ENCODE measurements at regions not wholly inside any gene's neighbourhood (a gene's known extent, or its start where the extent isn't known, plus 50 kb on each side); places are given as distances from the start of the nearest gene placed in this dataset.

DNA sequence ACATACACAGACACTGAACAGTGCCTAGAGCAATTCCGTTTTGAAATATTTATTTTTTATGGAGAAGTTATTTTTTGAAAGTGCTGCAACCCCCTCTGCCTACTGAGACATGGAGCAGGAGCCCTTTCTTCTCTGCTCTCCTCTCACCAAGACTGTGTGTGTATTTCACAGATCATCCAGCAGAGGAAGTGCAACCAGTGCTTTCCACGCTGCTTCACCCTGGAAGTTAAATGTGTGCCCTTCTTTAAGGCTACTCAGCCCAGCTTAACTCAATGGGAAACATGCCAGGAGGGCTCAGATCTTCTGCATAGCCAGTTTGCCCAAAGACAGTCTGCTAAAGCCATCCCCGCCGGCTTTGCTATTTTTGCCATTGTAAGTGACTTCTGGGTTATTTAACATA, 606.3 kb downstream of the TLE1 start:
- DNase-seq (ENCODE audit: low spot score), result peak; percentile 60
- Histone ChIP-seq H4K20me1 (ENCODE audit: insufficient read depth, poor library complexity, severe bottlenecking) (no peaks in the 10 kb centered on the region), H3K9me2 (replicated peaks; ENCODE audit: insufficient read depth) (no peaks in the 10 kb centered on the region), H3K4me2 (peak overlapping the region; percentile 33), H3K27ac (peak overlapping the region; percentile 49), H3K79me2 (no peaks in the 10 kb centered on the region), H3K4me3 (no peak overlapping the region), H3K4me1 (ENCODE audit: insufficient read depth) (peaks cover 9% of the 10 kb centered on the region), H3K36me3 (replicated peaks; ENCODE audit: insufficient read depth, low read depth) (no peaks in the 10 kb centered on the region), H3K27me3 (no peaks in the 10 kb centered on the region), H3K9me3 (ENCODE audit: low read depth) (no peaks in the 10 kb centered on the region), H2AFZ (peak overlapping the region; percentile 13)
- TF ChIP-seq EZH2 (IDR thresholded peaks at IDR 0.05; ENCODE audit: borderline replicate concordance), result no peak
- TF ChIP-seq, protein P1, sequence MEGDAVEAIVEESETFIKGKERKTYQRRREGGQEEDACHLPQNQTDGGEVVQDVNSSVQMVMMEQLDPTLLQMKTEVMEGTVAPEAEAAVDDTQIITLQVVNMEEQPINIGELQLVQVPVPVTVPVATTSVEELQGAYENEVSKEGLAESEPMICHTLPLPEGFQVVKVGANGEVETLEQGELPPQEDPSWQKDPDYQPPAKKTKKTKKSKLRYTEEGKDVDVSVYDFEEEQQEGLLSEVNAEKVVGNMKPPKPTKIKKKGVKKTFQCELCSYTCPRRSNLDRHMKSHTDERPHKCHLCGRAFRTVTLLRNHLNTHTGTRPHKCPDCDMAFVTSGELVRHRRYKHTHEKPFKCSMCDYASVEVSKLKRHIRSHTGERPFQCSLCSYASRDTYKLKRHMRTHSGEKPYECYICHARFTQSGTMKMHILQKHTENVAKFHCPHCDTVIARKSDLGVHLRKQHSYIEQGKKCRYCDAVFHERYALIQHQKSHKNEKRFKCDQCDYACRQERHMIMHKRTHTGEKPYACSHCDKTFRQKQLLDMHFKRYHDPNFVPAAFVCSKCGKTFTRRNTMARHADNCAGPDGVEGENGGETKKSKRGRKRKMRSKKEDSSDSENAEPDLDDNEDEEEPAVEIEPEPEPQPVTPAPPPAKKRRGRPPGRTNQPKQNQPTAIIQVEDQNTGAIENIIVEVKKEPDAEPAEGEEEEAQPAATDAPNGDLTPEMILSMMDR (IDR thresholded peaks at IDR 0.05; ENCODE audit: poor library complexity), result peak; percentile 41
- WGBS (ENCODE audit: low lambda C conversion rate, missing lambda C conversion rate), result 31% methylated on average over 4 of the region's 4 CpGs

DNA sequence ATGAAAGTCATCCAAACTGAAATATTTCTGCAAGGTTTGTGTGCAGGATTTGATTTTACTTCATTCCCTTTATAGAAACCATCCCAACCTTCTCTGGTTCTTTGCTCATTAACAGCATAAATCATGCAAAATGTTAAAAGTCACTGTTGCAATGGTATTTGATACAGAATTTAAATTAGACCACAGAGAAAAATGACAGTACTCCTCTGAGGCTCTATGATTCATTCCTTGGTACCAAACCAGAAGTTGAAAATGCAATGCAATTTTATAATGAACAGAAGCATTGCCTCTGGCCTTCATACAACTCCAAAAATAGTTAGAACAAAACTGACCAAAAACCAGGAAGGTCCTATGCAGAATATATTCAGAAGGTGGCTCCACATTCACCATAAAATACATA, 607.1 kb downstream of the TLE1 start:
- DNase-seq (ENCODE audit: low spot score), result no peak
- H3K4me3 ChIP-seq, result no peak overlapping the region
- peaks cover 9% of the 10 kb centered on the region for H3K4me1 ChIP-seq (ENCODE audit: insufficient read depth)
- H2AFZ ChIP-seq, result no peak overlapping the region
- H3K27ac ChIP-seq, result no peak overlapping the region
- no peak for TF ChIP-seq EZH2 (IDR thresholded peaks at IDR 0.05; ENCODE audit: borderline replicate concordance)
- no peak for TF ChIP-seq EZH2phosphoT487 (IDR thresholded peaks at IDR 0.05; ENCODE audit: low read depth, severe bottlenecking, unreplicated experiment)
- TF ChIP-seq, protein P1 (IDR thresholded peaks at IDR 0.05; ENCODE audit: poor library complexity), result no peak
- H3K9me2 ChIP-seq (replicated peaks; ENCODE audit: insufficient read depth), result no peaks in the 10 kb centered on the region
- no peaks in the 10 kb centered on the region for H3K9me3 ChIP-seq (ENCODE audit: low read depth)
- no peaks in the 10 kb centered on the region for H3K27me3 ChIP-seq
- no peak overlapping the region for H3K4me2 ChIP-seq
- no peaks in the 10 kb centered on the region for H4K20me1 ChIP-seq (ENCODE audit: insufficient read depth, poor library complexity, severe bottlenecking)
- no peaks in the 10 kb centered on the region for H3K36me3 ChIP-seq (replicated peaks; ENCODE audit: insufficient read depth, low read depth)
- H3K79me2 ChIP-seq, result no peaks in the 10 kb centered on the region

DNA sequence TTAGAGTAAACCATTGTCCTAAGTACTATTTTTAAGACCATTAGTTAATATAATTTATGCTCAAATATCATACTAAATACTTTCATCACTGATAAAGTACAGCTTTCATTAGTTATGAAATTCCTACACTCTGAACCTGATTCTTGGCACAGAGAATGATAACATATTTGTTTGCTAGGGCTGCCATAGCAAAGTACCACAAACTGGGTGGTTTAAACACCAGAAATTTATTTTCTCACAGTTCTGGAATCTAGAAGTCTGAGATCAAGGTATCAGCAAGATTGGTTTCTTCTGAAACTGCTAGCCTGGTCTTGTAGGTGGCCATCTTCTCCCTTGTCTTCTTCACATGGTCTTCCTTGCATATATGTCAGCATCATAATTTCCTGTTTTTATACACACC, 608.4 kb downstream of the TLE1 start:
- H3K36me3 ChIP-seq (replicated peaks; ENCODE audit: insufficient read depth, low read depth), result no peaks in the 10 kb centered on the region
- H3K9me2 ChIP-seq (replicated peaks; ENCODE audit: insufficient read depth), result no peaks in the 10 kb centered on the region
- no peak for DNase-seq (ENCODE audit: low spot score)
- no peak overlapping the region for H3K27ac ChIP-seq
- no peaks in the 10 kb centered on the region for H3K27me3 ChIP-seq
- H3K9me3 ChIP-seq (ENCODE audit: low read depth), result no peaks in the 10 kb centered on the region
- no peak overlapping the region for H3K4me2 ChIP-seq
- H3K4me3 ChIP-seq, result no peak overlapping the region
- TF ChIP-seq EZH2 (IDR thresholded peaks at IDR 0.05; ENCODE audit: borderline replicate concordance), result no peak
- TF ChIP-seq, protein P1 (IDR thresholded peaks at IDR 0.05; ENCODE audit: poor library complexity), result no peak
- TF ChIP-seq EZH2phosphoT487 (IDR thresholded peaks at IDR 0.05; ENCODE audit: low read depth, severe bottlenecking, unreplicated experiment), result no peak
- H3K4me1 ChIP-seq (ENCODE audit: insufficient read depth), result peaks cover 9% of the 10 kb centered on the region
- H4K20me1 ChIP-seq (ENCODE audit: insufficient read depth, poor library complexity, severe bottlenecking), result no peaks in the 10 kb centered on the region
- no peaks in the 10 kb centered on the region for H3K79me2 ChIP-seq
- H2AFZ ChIP-seq, result no peak overlapping the region

DNA sequence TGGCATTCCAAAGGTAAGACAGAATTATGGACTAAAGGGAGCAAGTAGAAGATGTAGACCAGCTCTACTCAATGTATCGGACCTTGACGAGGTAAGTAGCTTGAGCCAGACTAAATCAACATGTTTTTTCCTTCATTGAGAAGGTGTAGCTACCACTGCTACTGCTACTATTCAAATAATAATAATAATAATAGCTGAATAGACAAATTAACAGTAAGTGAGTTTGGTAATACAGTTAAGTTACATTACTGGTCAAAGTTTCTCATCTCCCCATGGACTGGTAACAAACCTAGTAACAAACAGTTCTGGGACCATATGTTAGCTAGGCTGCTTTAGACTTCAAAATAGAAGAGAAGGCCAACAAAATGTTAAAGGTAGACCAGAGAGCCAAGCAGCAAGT, 609.2 kb downstream of the TLE1 start:
- Histone ChIP-seq H3K4me2 (no peak overlapping the region), H3K79me2 (no peaks in the 10 kb centered on the region), H3K9me2 (replicated peaks; ENCODE audit: insufficient read depth) (no peaks in the 10 kb centered on the region), H3K27ac (no peak overlapping the region), H4K20me1 (ENCODE audit: insufficient read depth, poor library complexity, severe bottlenecking) (no peaks in the 10 kb centered on the region), H3K36me3 (replicated peaks; ENCODE audit: insufficient read depth, low read depth) (no peaks in the 10 kb centered on the region), H3K9me3 (ENCODE audit: low read depth) (no peaks in the 10 kb centered on the region), H3K4me1 (ENCODE audit: insufficient read depth) (peaks cover 9% of the 10 kb centered on the region), H3K4me3 (no peak overlapping the region), H2AFZ (no peak overlapping the region), H3K27me3 (no peaks in the 10 kb centered on the region)
- DNase-seq (ENCODE audit: low spot score), result no peak
- WGBS (ENCODE audit: low lambda C conversion rate, missing lambda C conversion rate), result 86% methylated on average over 2 of the region's 2 CpGs
- TF ChIP-seq EZH2 (IDR thresholded peaks at IDR 0.05; ENCODE audit: borderline replicate concordance) (no peak), EZH2phosphoT487 (IDR thresholded peaks at IDR 0.05; ENCODE audit: low read depth, severe bottlenecking, unreplicated experiment) (no peak)
- TF ChIP-seq, protein P1 (IDR thresholded peaks at IDR 0.05; ENCODE audit: poor library complexity), result no peak

All from hepatocyte (in vitro differentiated cells).